ENCODE measurements at regions not wholly inside any gene's neighbourhood (a gene's known extent, or its start where the extent isn't known, plus 50 kb on each side); places are given as distances from the start of the nearest gene placed in this dataset.

- TF ChIP-seq CTCF (IDR thresholded peaks at IDR 0.05) (no peak), POLR2A (IDR thresholded peaks at IDR 0.05) (no peak)
Observed at GRCh38 chr13:68152414-68152813, 922.3 kb upstream of the PCDH9 start.

All from heart left ventricle (tissue), 13 donors.